ENCODE measurements at regions not wholly inside any gene's neighbourhood (a gene's known extent, or its start where the extent isn't known, plus 50 kb on each side); places are given as distances from the start of the nearest gene placed in this dataset.

- peak in 1 of 4 donors; percentile 1 for DNase-seq (ENCODE audit: low read depth in 4 of 4, low spot score in 3 of 4)
These were observed 368.8 kb downstream of the GASK1B start for GRCh38 chr4:157803845-157804521.

GRCh38 chr4:157803421-157803820, 369.4 kb downstream of the GASK1B start:
- no peak for DNase-seq (ENCODE audit: low read depth in 4 of 4, low spot score in 3 of 4)

- no peak for DNase-seq (ENCODE audit: low read depth in 4 of 4, low spot score in 3 of 4)
These were observed 377.3 kb downstream of the GASK1B start for GRCh38 chr4:157795495-157795894.

DNA sequence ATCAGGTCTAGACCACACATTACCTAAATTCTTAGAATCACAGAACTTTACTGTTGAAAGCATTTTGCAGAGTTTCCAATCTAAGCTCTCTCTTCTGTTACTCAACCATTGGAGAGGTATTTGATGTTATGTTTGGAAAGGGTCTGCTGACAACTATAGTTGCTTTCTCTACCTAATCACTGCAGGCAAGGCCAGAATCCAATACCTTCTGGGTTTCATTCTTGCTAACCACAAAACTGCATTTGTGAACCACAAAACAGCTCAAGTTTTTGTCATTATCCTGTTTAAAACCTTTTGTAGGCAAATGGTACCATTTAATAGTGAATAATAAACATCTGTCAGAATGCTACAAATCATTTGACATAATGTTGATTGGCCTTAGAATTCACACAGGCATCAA, 380.1 kb downstream of the GASK1B start:
- DNase-seq (ENCODE audit: low read depth in 4 of 4, low spot score in 3 of 4), result no peak

DNA sequence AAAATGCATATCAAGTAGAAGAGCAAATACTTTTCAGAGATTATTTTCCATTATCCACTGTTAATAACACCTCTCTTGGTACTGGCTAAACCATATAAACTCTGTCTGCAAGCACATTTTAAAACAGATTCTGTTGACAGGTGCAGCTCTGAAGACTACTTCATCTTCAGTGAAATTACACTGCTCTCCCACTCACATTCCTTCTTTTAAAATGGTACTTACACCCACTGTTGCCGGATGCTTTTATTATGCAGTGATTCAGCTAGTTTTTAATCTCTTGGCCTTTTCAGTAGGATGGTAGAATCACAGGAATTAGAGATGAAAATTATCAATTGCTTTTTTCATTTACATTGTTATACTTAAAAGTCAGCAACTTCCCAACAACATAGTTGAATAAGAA, 381.6 kb downstream of the GASK1B start:
- no peak for DNase-seq (ENCODE audit: low read depth in 4 of 4, low spot score in 3 of 4)

- no peak for DNase-seq (ENCODE audit: low read depth in 4 of 4, low spot score in 3 of 4)
These were observed 385.2 kb downstream of the GASK1B start for GRCh38 chr4:157787618-157788017.

GRCh38 chr4:157781361-157781760, 391.5 kb downstream of the GASK1B start:
- DNase-seq (ENCODE audit: low read depth in 4 of 4, low spot score in 3 of 4), result no peak

DNA sequence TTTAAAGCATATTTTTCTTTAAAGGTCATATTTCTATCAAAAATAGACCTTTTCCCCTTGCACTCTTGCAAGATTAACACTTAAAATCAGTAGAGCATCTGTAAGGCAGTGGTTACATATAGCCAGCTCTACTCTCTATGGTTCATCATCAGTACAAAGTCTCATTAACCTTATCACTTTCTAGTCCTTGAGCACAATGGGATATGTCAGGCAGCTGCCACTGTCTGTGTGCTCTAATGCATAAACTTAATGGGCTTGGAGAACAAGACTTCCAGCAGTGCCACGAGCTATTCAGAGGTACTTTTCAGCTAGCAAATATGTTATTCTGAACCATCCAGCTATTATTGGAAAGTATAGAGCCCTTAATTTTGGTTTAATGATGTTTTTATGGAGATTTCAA, 393.7 kb downstream of the GASK1B start:
- no peak for DNase-seq (ENCODE audit: low read depth in 4 of 4, low spot score in 3 of 4)

GRCh38 chr4:157776930-157777528, 395.8 kb downstream of the GASK1B start:
- DNase-seq (ENCODE audit: low read depth in 4 of 4, low spot score in 3 of 4), result no peak

- no peak for DNase-seq (ENCODE audit: low read depth in 4 of 4, low spot score in 3 of 4)
These were observed 396.9 kb downstream of the GASK1B start for GRCh38 chr4:157775971-157776370.

GRCh38 chr4:157772907-157773306, 399.9 kb downstream of the GASK1B start:
- no peak for DNase-seq (ENCODE audit: low read depth in 4 of 4, low spot score in 3 of 4)

DNA sequence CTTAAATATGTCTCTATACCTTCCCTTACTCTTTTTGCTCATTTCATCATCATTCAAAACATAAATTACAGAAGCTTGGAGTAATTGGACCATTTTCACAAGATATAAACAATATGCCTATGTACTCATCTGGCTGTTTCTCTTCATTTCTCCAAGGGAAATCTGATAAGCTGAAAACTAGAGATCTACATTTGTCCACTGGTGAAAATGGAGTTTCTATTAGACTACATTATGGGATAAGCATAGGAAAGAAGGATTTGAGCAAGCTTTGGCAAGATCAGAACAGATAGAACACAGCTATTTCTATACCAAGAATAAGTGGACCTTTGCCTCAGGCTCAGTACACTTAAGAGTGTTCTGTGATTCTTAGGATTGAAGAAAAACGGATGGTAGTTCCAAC, 404.4 kb downstream of the GASK1B start:
- DNase-seq (ENCODE audit: low read depth in 4 of 4, low spot score in 3 of 4), result no peak

GRCh38 chr4:157763490-157763889, 409.3 kb downstream of the GASK1B start:
- no peak for DNase-seq (ENCODE audit: low read depth in 4 of 4, low spot score in 3 of 4)

- no peak for DNase-seq (ENCODE audit: low read depth in 4 of 4, low spot score in 3 of 4)
These were observed 418.4 kb downstream of the GASK1B start for GRCh38 chr4:157754410-157754809.

DNA sequence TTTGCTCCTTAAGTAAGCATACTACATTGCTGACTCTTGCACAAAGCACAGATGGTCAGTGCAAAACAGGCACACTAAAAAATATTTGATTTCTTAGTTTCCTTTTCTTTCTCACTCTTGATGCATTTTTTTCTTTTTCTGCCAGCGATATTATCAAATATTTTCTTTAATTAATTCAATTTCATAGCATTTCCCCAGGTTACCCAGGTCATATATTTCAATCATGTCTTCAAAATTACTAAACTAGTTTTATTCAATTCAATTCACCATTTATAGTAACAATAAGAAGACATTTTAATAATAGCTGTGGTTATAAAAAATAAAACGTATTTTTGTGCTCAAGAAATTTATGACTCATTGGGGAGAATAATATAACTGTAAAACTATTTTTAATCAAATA, 421.2 kb downstream of the GASK1B start:
- DNase-seq (ENCODE audit: low read depth in 4 of 4, low spot score in 3 of 4), result no peak

DNA sequence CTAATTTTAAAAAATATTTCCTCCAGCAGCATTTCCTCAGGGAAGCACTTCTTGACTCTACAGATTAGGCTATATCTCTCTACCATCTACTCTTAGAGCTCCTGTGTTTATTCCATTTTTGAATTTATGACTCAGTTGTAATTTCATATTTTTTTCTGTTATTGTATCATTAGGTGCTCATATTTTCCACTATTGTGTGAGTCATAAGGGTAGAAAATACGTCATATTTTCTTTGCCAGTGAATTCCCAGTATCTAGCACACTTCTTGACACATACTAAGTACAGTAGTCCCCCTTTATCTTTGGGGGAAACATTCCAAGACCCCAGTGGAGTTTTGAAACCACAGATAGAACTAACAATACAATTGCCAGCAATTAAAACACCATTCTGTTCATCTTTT, 431.2 kb downstream of the GASK1B start:
- no peak for DNase-seq (ENCODE audit: low read depth in 4 of 4, low spot score in 3 of 4)

DNA sequence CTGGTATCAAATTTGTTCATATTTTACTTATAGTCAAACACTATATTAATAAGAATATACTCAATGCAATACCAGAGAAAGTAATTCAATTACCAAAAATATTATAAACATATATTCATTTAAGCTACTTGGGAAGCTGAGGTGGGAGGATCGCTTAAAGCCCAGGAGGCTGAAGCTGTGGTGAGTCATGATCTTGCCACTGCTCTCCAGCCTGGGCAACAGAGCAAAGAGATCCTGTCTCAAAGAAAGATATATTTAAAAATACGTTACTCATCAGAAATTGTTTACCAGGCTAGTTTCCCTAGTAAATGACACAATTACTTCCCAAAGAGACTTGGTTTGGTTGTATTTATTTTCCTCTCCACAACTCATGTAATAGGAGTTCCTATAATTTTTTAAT, 433.6 kb downstream of the GASK1B start:
- DNase-seq (ENCODE audit: low read depth in 4 of 4, low spot score in 3 of 4), result no peak

GRCh38 chr4:157728215-157728614, 444.6 kb downstream of the GASK1B start:
- DNase-seq (ENCODE audit: low read depth in 4 of 4, low spot score in 3 of 4), result no peak

DNA sequence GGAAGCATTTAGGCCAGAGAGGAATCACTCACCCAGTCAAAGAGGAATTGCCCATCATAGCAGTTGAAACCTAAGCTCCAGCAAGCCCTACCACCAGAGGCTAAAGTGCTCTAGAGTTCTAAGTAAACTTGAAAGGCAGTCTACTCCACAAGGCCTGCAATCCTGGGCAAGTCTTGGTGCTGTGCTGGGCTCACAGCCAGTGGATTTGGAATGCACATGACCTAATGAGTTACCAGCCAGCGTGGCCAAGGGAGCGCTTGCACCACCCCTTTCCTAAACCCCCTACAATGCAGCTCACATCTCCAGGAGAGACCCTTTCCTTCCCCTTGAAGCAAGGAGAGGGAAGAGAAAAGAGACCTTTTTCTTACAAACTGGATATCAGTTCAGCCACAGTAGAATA, 445.7 kb downstream of the GASK1B start:
- no peak for DNase-seq (ENCODE audit: low read depth in 4 of 4, low spot score in 3 of 4)

GRCh38 chr4:157722146-157722545, 450.7 kb downstream of the GASK1B start:
- DNase-seq (ENCODE audit: low read depth in 4 of 4, low spot score in 3 of 4), result no peak

DNA sequence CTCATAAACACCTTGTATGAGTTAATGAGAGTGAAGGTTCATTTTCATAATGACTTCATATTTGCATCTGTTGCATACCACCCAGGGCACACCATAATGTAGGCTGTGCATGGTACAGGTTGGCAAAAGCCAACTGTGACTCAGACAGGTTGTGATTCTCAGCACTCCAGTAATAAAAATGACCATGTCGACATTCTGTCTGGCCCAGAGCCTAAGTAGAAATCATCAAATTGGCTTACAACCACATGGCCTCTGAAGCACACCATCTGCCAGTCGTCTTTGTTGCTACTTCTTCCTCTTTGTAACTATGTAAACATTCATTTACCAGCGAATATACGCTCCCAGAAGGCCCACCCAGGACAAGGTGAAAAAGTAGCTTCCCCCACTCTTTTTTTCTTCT, 459.5 kb downstream of the GASK1B start:
- no peak for DNase-seq (ENCODE audit: low read depth in 4 of 4, low spot score in 3 of 4)

- DNase-seq (ENCODE audit: low read depth in 4 of 4, low spot score in 3 of 4), result no peak
These were observed 466.7 kb downstream of the GASK1B start for GRCh38 chr4:157706155-157706554.

DNA sequence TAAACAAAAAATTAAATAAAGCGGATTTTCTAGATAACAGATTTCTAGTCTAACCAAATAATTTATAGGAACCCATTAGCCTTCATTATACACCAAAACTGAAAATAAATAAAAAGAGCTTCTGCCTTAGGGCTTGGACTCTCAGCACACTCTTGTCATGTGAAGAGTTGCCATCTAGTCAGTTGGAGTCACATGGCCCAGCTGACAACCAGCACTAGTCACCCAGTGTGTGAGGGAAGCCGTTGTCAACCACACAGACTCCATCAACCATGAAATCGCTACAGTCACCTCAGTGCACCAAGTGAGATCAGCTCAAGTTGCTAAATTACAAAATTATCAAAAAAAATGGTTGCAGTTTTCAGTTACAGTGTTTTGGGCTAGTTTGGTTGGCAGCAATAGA, 470.0 kb downstream of the GASK1B start:
- DNase-seq (ENCODE audit: low read depth in 4 of 4, low spot score in 3 of 4), result no peak
